ENCODE measurements at regions not wholly inside any gene's neighbourhood (a gene's known extent, or its start where the extent isn't known, plus 50 kb on each side); places are given as distances from the start of the nearest gene placed in this dataset.
A peak's percentile ranks its signal among the peaks of the same experiment; 100 is the strongest.

- H3K4me2 ChIP-seq = no peak overlapping the region
- no peaks in the 10 kb centered on the region for H3K4me1 ChIP-seq (ENCODE audit: insufficient read depth)
- Mint-ChIP-seq H3K4me3 (no peak overlapping the region), H3K4me1 (peaks cover 4% of the 10 kb centered on the region; the same call in 2 of the 3 replicates), H3K27ac (no peak overlapping the region), H3K9me3 (no peaks in the 10 kb centered on the region; the same call in 2 of the 3 replicates), H3K27me3 (ENCODE audit: insufficient read depth, low read depth, poor library complexity) (peaks cover 9% of the 10 kb centered on the region), H3K36me3 (ENCODE audit: low read depth) (no peaks in the 10 kb centered on the region)
- DNase-seq (ENCODE audit: low spot score) (no peak), ATAC-seq (peak; percentile 45; the same call in 2 of the 3 replicates)
- TF ChIP-seq CTCF (conservative IDR thresholded peaks at IDR 0.05; ENCODE audit: low read depth in 2 of 2) = no peak
- H3K27ac ChIP-seq (ENCODE audit: low read depth) = no peak overlapping the region
- no peaks in the 10 kb centered on the region for H3K27me3 ChIP-seq (ENCODE audit: insufficient read depth)
- no peak overlapping the region for H2AFZ ChIP-seq
- no peaks in the 10 kb centered on the region for H3F3A ChIP-seq (replicated peaks; ENCODE audit: low read depth)
- no peaks in the 10 kb centered on the region for H3K79me2 ChIP-seq (replicated peaks; ENCODE audit: insufficient read depth)
- H4K20me1 ChIP-seq (replicated peaks; ENCODE audit: insufficient read depth) = no peaks in the 10 kb centered on the region
- no peaks in the 10 kb centered on the region for H3K36me3 ChIP-seq (ENCODE audit: insufficient read depth)
- H3K4me3 ChIP-seq = no peak overlapping the region
- H3K9me2 ChIP-seq (ENCODE audit: insufficient read depth) = peaks cover 10% of the 10 kb centered on the region; the same call in 1 of the 2 replicates
These were observed 208.4 kb upstream of the CNR1 start for GRCh38 chr6:88374553-88374952.

- ATAC-seq (no peak), DNase-seq (ENCODE audit: low spot score) (no peak)
- H3K36me3 Mint-ChIP-seq (ENCODE audit: low read depth) = no peaks in the 10 kb centered on the region
- no peaks in the 10 kb centered on the region for H4K20me1 ChIP-seq (replicated peaks; ENCODE audit: insufficient read depth)
- no peak overlapping the region for H3K27ac ChIP-seq (ENCODE audit: low read depth)
- no peaks in the 10 kb centered on the region for H3F3A ChIP-seq (replicated peaks; ENCODE audit: low read depth)
- peaks cover 9% of the 10 kb centered on the region for H3K27me3 Mint-ChIP-seq (ENCODE audit: insufficient read depth, low read depth, poor library complexity)
- H3K36me3 ChIP-seq (ENCODE audit: insufficient read depth) = no peaks in the 10 kb centered on the region
- no peak overlapping the region for H3K4me3 ChIP-seq
- H3K27me3 ChIP-seq (ENCODE audit: insufficient read depth) = no peaks in the 10 kb centered on the region
- no peak overlapping the region for H3K27ac Mint-ChIP-seq
- H3K4me1 Mint-ChIP-seq = peaks cover 4% of the 10 kb centered on the region; the same call in 2 of the 3 replicates
- H3K4me3 Mint-ChIP-seq = no peak overlapping the region
- H3K9me3 Mint-ChIP-seq = no peaks in the 10 kb centered on the region; the same call in 2 of the 3 replicates
- H3K4me2 ChIP-seq = no peak overlapping the region
- TF ChIP-seq ETS1 (IDR thresholded peaks at IDR 0.05) (no peak), ZNF114 (CRISPR knock-in tag; IDR thresholded peaks at IDR 0.05) (no peak), CREB1 (CRISPR knock-in tag; IDR thresholded peaks at IDR 0.05; ENCODE audit: low read depth) (no peak), REST (IDR thresholded peaks at IDR 0.05; ENCODE audit: unreplicated experiment) (no peak), JUNB (IDR thresholded peaks at IDR 0.05; ENCODE audit: unreplicated experiment) (no peak), ZNF462 (CRISPR knock-in tag; IDR thresholded peaks at IDR 0.05) (no peak), POLR2AphosphoS5 (IDR thresholded peaks at IDR 0.05; ENCODE audit: low read depth) (no peak)
- no peak overlapping the region for H2AFZ ChIP-seq
- H3K4me1 ChIP-seq (ENCODE audit: insufficient read depth) = no peaks in the 10 kb centered on the region
- no peaks in the 10 kb centered on the region for H3K79me2 ChIP-seq (replicated peaks; ENCODE audit: insufficient read depth)
- peaks cover 17% of the 10 kb centered on the region for H3K9me2 ChIP-seq (ENCODE audit: insufficient read depth)
These were observed 205.3 kb upstream of the CNR1 start for GRCh38 chr6:88371480-88371879.
